ENCODE measurements at regions not wholly inside any gene's neighbourhood (a gene's known extent, or its start where the extent isn't known, plus 50 kb on each side); places are given as distances from the start of the nearest gene placed in this dataset.

GRCh38 chr4:144310535-144310934, 170.0 kb upstream of the GYPA start:
- no peaks in the 10 kb centered on the region for H3K4me1 ChIP-seq (replicated peaks in 1 of 4; ENCODE audit: control insufficient read depth in 3 of 4, insufficient read depth in 4 of 4, low read length in 3 of 4)
- peaks cover 10 to 18% of the 10 kb centered on the region in 2 experiments; a peak in 3 of 4 replicates for H3K9me3 ChIP-seq (ENCODE audit: insufficient read depth in 2 of 2, low read depth in 1 of 2, low read length in 1 of 2)
- H4K91ac ChIP-seq (replicated peaks; ENCODE audit: insufficient read length, low read length) = no peak overlapping the region
- DNase-seq (ENCODE audit: low read depth in 1 of 2, low spot score in 2 of 2) (no peak), FAIRE-seq (no peak)
- no peak overlapping the region for H2BK12ac ChIP-seq (ENCODE audit: low read depth, low read length)
- H3K56ac ChIP-seq (replicated peaks; ENCODE audit: insufficient read length, low read depth, low read length) = no peak overlapping the region
- H2AK5ac ChIP-seq (ENCODE audit: low read depth, low read length) = no peak overlapping the region
- ChIA-PET POLR2A (ENCODE audit: partially characterized antibody) (no interaction called here), CTCF (ENCODE audit: partially characterized antibody) (interaction anchor here (0.8 kb wide), 1 partner anchor 9 kb away, joined by 3 read pairs; no protein-coding TSS in a partner anchor)
- H3K9ac ChIP-seq (replicated peaks in 1 of 4; ENCODE audit: extremely low read depth in 1 of 4, low read depth in 3 of 4, low read length in 3 of 4) = no peak overlapping the region
- no peak overlapping the region for H2BK20ac ChIP-seq (ENCODE audit: low read length)
- no peak overlapping the region for H4K8ac ChIP-seq (ENCODE audit: extremely low read depth, insufficient read depth, low read length)
- TF ChIP-seq SRF (IDR thresholded peaks at IDR 0.05; ENCODE audit: low read depth, low read length) = no peak
- TF ChIP-seq RAD21 (IDR thresholded peaks at IDR 0.05 in 1 of 2, conservative IDR thresholded peaks at IDR 0.05 in 1 of 2; ENCODE audit: low read depth in 2 of 2, low read length in 2 of 2) = no peak
- no peak for TF ChIP-seq HDAC6 (IDR thresholded peaks at IDR 0.05; ENCODE audit: low read depth, low read length)
- TF ChIP-seq BACH1 (IDR thresholded peaks at IDR 0.05; ENCODE audit: low read length) = no peak
- TF ChIP-seq EP300 (IDR thresholded peaks at IDR 0.05; ENCODE audit: borderline replicate concordance in 1 of 2, low read depth in 2 of 2, low read length in 2 of 2) = no peak
- no peak for TF ChIP-seq CEBPB (IDR thresholded peaks at IDR 0.05; ENCODE audit: low read depth, low read length)
- TF ChIP-seq SIN3A (conservative IDR thresholded peaks at IDR 0.05 in 1 of 2, IDR thresholded peaks at IDR 0.05 in 1 of 2; ENCODE audit: low read depth in 1 of 2, low read length in 2 of 2) = no peak
- TF ChIP-seq MAFK (IDR thresholded peaks at IDR 0.05; ENCODE audit: low read depth, low read length) = no peak
- TF ChIP-seq JUN (IDR thresholded peaks at IDR 0.05; ENCODE audit: low read depth, low read length) = no peak
- no peak for TF ChIP-seq EZH2 (IDR thresholded peaks at IDR 0.05; ENCODE audit: low read depth, low read length, severe bottlenecking)
- no peak for TF ChIP-seq KDM5A (IDR thresholded peaks at IDR 0.05; ENCODE audit: low read length)
- TF ChIP-seq MAX (IDR thresholded peaks at IDR 0.05) = no peak
- WGBS, 2 experiments (ENCODE audit: extremely low coverage in 1 of 2, insufficient coverage in 1 of 2, insufficient read length in 1 of 2, insufficient replicate concordance in 2 of 2, low coverage in 1 of 2, low lambda C conversion rate in 2 of 2, missing lambda C conversion rate in 1 of 2) = 82% methylated on average over 4 of the region's 4 CpGs; no CpG with 5 or more reads in 1 of the 2 experiments
- no peak overlapping the region for H3K14ac ChIP-seq (ENCODE audit: insufficient read length)
- peaks cover 0 to 3% (median 0%) of the 10 kb centered on the region in 4 experiments; a peak in 1 of 8 replicates for H3K36me3 ChIP-seq (ENCODE audit: control insufficient read depth in 2 of 4, insufficient read depth in 4 of 4, low read length in 3 of 4)
- H3K27ac ChIP-seq (ENCODE audit: low read depth, low read length) = no peak overlapping the region
- H3K18ac ChIP-seq (ENCODE audit: extremely low read depth, low read length) = no peak overlapping the region
- H4K20me1 ChIP-seq (replicated peaks in 1 of 2; ENCODE audit: control insufficient read depth in 1 of 2, insufficient read depth in 2 of 2, low read length in 2 of 2) = no peaks in the 10 kb centered on the region
- no peak overlapping the region for H3K23ac ChIP-seq (ENCODE audit: insufficient read length)
- no peaks in the 10 kb centered on the region for H3K23me2 ChIP-seq (ENCODE audit: low read depth, low read length)
- no peak overlapping the region for H4K5ac ChIP-seq (ENCODE audit: insufficient read length, low read depth, low read length)
- no peak overlapping the region for H2BK5ac ChIP-seq (ENCODE audit: low read depth, low read length)
- no peaks in the 10 kb centered on the region for H3K79me2 ChIP-seq (ENCODE audit: control insufficient read depth in 1 of 2, insufficient read depth in 2 of 2, low read length in 2 of 2)
- no peak overlapping the region for H2BK120ac ChIP-seq (replicated peaks; ENCODE audit: low read depth, low read length)
- no peaks in the 10 kb centered on the region for H3K79me1 ChIP-seq (ENCODE audit: low read depth, low read length)
- H2BK15ac ChIP-seq (ENCODE audit: low read length) = no peak overlapping the region
- no peak overlapping the region for H2AFZ ChIP-seq (ENCODE audit: low read length)
- H3K27me3 ChIP-seq (replicated peaks in 1 of 4; ENCODE audit: control insufficient read depth in 3 of 4, extremely low read depth in 1 of 4, insufficient read depth in 3 of 4, low read length in 3 of 4) = no peaks in the 10 kb centered on the region
- H3K4me2 ChIP-seq (ENCODE audit: insufficient read depth in 1 of 2, low read depth in 2 of 2, low read length in 2 of 2) = no peak overlapping the region
- H3K4ac ChIP-seq (replicated peaks; ENCODE audit: insufficient read length, low read depth, low read length) = no peak overlapping the region
- no peak overlapping the region for H3K4me3 ChIP-seq (ENCODE audit: extremely low read depth in 1 of 4, insufficient read depth in 2 of 4, low read depth in 3 of 4, low read length in 4 of 4)

Measured in H1 (cell line).